Keratinocyte (primary cell): ENCODE measurements at regions not wholly inside any gene's neighbourhood (a gene's known extent, or its start where the extent isn't known, plus 50 kb on each side); places are given as distances from the start of the nearest gene placed in this dataset.
A peak's percentile ranks its signal among the peaks of the same experiment; 100 is the strongest.

Experiments
- DNase-seq: peaks from one replicate; pipeline ENCODE4 v3.0.0-alpha.2; 2011; ENCODE audit warnings: low read depth, missing footprints, low spot score
- FAIRE-seq: peaks from 2 replicates; lab custom pipeline; 2011; peaks lifted over from hg19 to GRCh38; lab: Jason Lieb, UNC
- H2AFZ ChIP-seq: 2 replicates; pipeline ENCODE4 v1.6.0; 2012; ENCODE audit warnings: low read length, control low read depth, inconsistent platforms; ENCODE audit not compliant: control insufficient read depth
- H3K27ac ChIP-seq: 2 replicates; pipeline ENCODE4 v1.5.1; 2011; ENCODE audit warnings: low read length; ENCODE audit not compliant: control insufficient read depth, insufficient read depth
- H3K27me3 ChIP-seq: 3 replicates; pipeline ENCODE4 v1.6.0; 2011; ENCODE audit warnings: low read length; ENCODE audit not compliant: control insufficient read depth, insufficient read depth; ENCODE audit errors: extremely low read depth
- H3K36me3 ChIP-seq, 2 experiments: 2 replicates in 1 of 2; 3 replicates in 1 of 2; pipeline ENCODE4 v1.5.1; 2011; ENCODE audit warnings: low read length in 2 of 2, mild to moderate bottlenecking in 1 of 2; ENCODE audit not compliant: control insufficient read depth in 2 of 2, insufficient read depth in 2 of 2; ENCODE audit errors: extremely low read depth in 1 of 2
- H3K4me1 ChIP-seq: 3 replicates; pipeline ENCODE4 v1.5.1; 2011; ENCODE audit warnings: low read length; ENCODE audit not compliant: control insufficient read depth, insufficient read depth; ENCODE audit errors: extremely low read depth
- H3K4me2 ChIP-seq: 3 replicates; pipeline ENCODE4 v1.6.0; 2011; ENCODE audit warnings: low read depth, low read length; ENCODE audit not compliant: control insufficient read depth, insufficient read depth; ENCODE audit errors: extremely low read depth
- H3K4me3 ChIP-seq, 3 experiments: fragments of 200-600 bp in 1 of 3; sonication (generic) in 1 of 3; 2 replicates in 2 of 3; 3 replicates in 1 of 3; pipeline ENCODE4 v1.5.1; 2011 to 2016; ENCODE audit warnings: low read length in 3 of 3, mild to moderate bottlenecking in 3 of 3, control low read depth in 2 of 3, inconsistent platforms in 1 of 3, low read depth in 1 of 3, mixed read lengths in 1 of 3, mixed run types in 1 of 3, moderate library complexity in 1 of 3; ENCODE audit not compliant: control insufficient read depth in 2 of 3, insufficient read depth in 2 of 3; ENCODE audit errors: extremely low read depth in 1 of 3
- H3K79me2 ChIP-seq: 2 replicates; pipeline ENCODE4 v1.6.0; 2012; ENCODE audit warnings: low read length; ENCODE audit not compliant: control insufficient read depth, insufficient read depth
- H3K9ac ChIP-seq: 3 replicates; pipeline ENCODE4 v1.6.0; 2011; ENCODE audit warnings: low read length; ENCODE audit not compliant: control insufficient read depth, insufficient read depth; ENCODE audit errors: extremely low read depth
- H3K9me1 ChIP-seq: 3 replicates; pipeline ENCODE4 v1.6.0; 2011; ENCODE audit warnings: low read length; ENCODE audit not compliant: control insufficient read depth, insufficient read depth; ENCODE audit errors: extremely low read depth
- H3K9me3 ChIP-seq: 2 replicates; pipeline ENCODE4 v1.5.1; 2012; ENCODE audit warnings: low read depth, low read length; ENCODE audit not compliant: control insufficient read depth
- H4K20me1 ChIP-seq: 3 replicates; pipeline ENCODE4 v1.6.0; 2011; ENCODE audit warnings: low read length; ENCODE audit not compliant: control insufficient read depth, insufficient read depth; ENCODE audit errors: extremely low read depth
- CTCF ChIP-seq, 3 experiments: IDR thresholded peaks in 1 of 3; conservative IDR thresholded peaks in 1 of 3; optimal IDR thresholded peaks in 1 of 3; 2 replicates in 2 of 3; 3 replicates in 1 of 3; pipeline versions ENCODE3 to v1.5.1; 2011; ENCODE audit warnings: low read length in 3 of 3, mild to moderate bottlenecking in 3 of 3, moderate library complexity in 2 of 3, control low read depth in 1 of 3, inconsistent platforms in 1 of 3; ENCODE audit not compliant: insufficient read depth in 2 of 3; ENCODE audit errors: extremely low read depth in 1 of 3
- EZH2 ChIP-seq: IDR thresholded peaks from one replicate; pipeline ENCODE4 v1.6.1; 2012; ENCODE audit warnings: inconsistent platforms, mild to moderate bottlenecking, low read length, moderate library complexity
- dilution Hi-C: fragments of 300-500 bp; cut with MboI; formaldehyde crosslinking; loops from one replicate; pipeline ENCODE4 v1.7.0; 2020; ENCODE audit warnings: low sequenced_read_pairs; ENCODE audit not compliant: extremely low pct_ligation_motif_present

GRCh38 chr2:216554755-216555154, 56.1 kb downstream of the RPL37A start:
- Histone ChIP-seq H3K4me2 (peak overlapping the region; percentile 4), H2AFZ (no peak overlapping the region), H3K4me3 (no peak overlapping the region), H3K9ac (no peak overlapping the region), H3K36me3 (no peaks in the 10 kb centered on the region), H3K9me3 (no peaks in the 10 kb centered on the region), H3K4me1 (peaks cover 43% of the 10 kb centered on the region), H3K27ac (no peak overlapping the region), H3K9me1 (no peaks in the 10 kb centered on the region), H3K79me2 (no peaks in the 10 kb centered on the region), H4K20me1 (no peaks in the 10 kb centered on the region), H3K27me3 (no peaks in the 10 kb centered on the region)
- no peak for TF ChIP-seq EZH2
- no peak for TF ChIP-seq CTCF (optimal IDR thresholded peaks at IDR 0.05 in 1 of 3, IDR thresholded peaks at IDR 0.05 in 1 of 3, conservative IDR thresholded peaks at IDR 0.05 in 1 of 3; ENCODE audit: extremely low read depth in 1 of 3, insufficient read depth in 2 of 3, low read length in 3 of 3)
- dilution Hi-C loops = no loop called here
- FAIRE-seq (no peak), DNase-seq (no peak)

GRCh38 chr2:216555274-216555673, 56.6 kb downstream of the RPL37A start:
- no peaks in the 10 kb centered on the region for H3K36me3 ChIP-seq
- no peaks in the 10 kb centered on the region for H3K27me3 ChIP-seq
- H3K4me2 ChIP-seq = no peak overlapping the region
- no peak overlapping the region for H2AFZ ChIP-seq
- FAIRE-seq = peak; percentile 46
- no peak overlapping the region for H3K4me3 ChIP-seq
- H3K27ac ChIP-seq = no peak overlapping the region
- no peaks in the 10 kb centered on the region for H3K9me1 ChIP-seq
- dilution Hi-C loops = no loop called here
- H3K4me1 ChIP-seq = peaks cover 43% of the 10 kb centered on the region
- TF ChIP-seq EZH2 = no peak
- no peaks in the 10 kb centered on the region for H3K9me3 ChIP-seq
- H3K79me2 ChIP-seq = no peaks in the 10 kb centered on the region
- no peaks in the 10 kb centered on the region for H4K20me1 ChIP-seq
- DNase-seq = no peak
- no peak overlapping the region for H3K9ac ChIP-seq

GRCh38 chr2:216556202-216556601, 57.6 kb downstream of the RPL37A start:
- no peaks in the 10 kb centered on the region for H3K79me2 ChIP-seq
- H3K9me1 ChIP-seq = no peaks in the 10 kb centered on the region
- no peak overlapping the region for H3K9ac ChIP-seq
- no peaks in the 10 kb centered on the region for H3K9me3 ChIP-seq
- dilution Hi-C loops = no loop called here
- H4K20me1 ChIP-seq = no peaks in the 10 kb centered on the region
- TF ChIP-seq EZH2 (no peak), CTCF (optimal IDR thresholded peaks at IDR 0.05 in 1 of 3, IDR thresholded peaks at IDR 0.05 in 1 of 3, conservative IDR thresholded peaks at IDR 0.05 in 1 of 3; ENCODE audit: extremely low read depth in 1 of 3, insufficient read depth in 2 of 3, low read length in 3 of 3) (no peak)
- no peak for DNase-seq
- no peak for FAIRE-seq
- H3K36me3 ChIP-seq = no peaks in the 10 kb centered on the region
- H3K27ac ChIP-seq = no peak overlapping the region
- no peak overlapping the region for H2AFZ ChIP-seq
- no peak overlapping the region for H3K4me3 ChIP-seq
- H3K4me2 ChIP-seq = no peak overlapping the region
- peaks cover 38% of the 10 kb centered on the region for H3K4me1 ChIP-seq
- no peaks in the 10 kb centered on the region for H3K27me3 ChIP-seq
